Upper lobe of left lung (tissue), 4 donors: ENCODE measurements at regions not wholly inside any gene's neighbourhood (a gene's known extent, or its start where the extent isn't known, plus 50 kb on each side); places are given as distances from the start of the nearest gene placed in this dataset.

Source experiments
- CTCF ChIP-seq, 6 experiments: fragments of 450-650 bp in 4 of 6; fragments of 200-600 bp in 2 of 6; sonication (generic) in 2 of 6; IDR thresholded peaks; one replicate each; pipeline ENCODE4 v1.5.1; 2016 to 2019; ENCODE audit warnings: antibody characterized with exemption in 6 of 6
- POLR2A ChIP-seq, 4 donors: fragments of 450-650 bp; IDR thresholded peaks; one replicate each; pipeline ENCODE4 v1.5.1; 2016 to 2017; ENCODE audit warnings: antibody characterized with exemption in 4 of 4, mild to moderate bottlenecking in 2 of 4
- POLR2AphosphoS5 ChIP-seq, 2 donors: sonication (generic); formaldehyde crosslinking; IDR thresholded peaks; one replicate each; pipeline ENCODE4 v1.5.1; 2017; ENCODE audit warnings: antibody characterized with exemption in 2 of 2

DNA sequence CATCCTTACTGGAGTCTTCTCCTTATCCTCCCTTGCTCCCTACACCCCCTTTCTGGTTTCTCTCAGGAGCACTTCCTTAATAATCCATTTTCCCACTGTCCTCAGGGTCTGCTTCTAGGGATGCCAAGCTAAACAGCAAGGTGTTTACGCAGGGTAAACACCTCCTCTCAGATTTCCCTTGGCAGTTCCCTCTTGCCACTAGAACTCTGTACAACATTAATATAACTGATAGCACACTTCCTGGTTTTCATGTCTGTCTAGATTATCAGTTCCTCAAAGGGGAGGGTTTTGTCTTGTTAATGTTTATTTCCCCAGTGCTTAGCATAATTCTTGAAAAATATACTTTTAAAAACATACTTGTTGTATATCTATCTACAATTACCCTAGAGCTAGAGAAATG, 118.0 kb upstream of the SLC24A5 start:
- TF ChIP-seq CTCF (IDR thresholded peaks at IDR 0.05): no peak
- peak in 1 of 4 donors; percentile 20 for TF ChIP-seq POLR2A (IDR thresholded peaks at IDR 0.05)
- no peak for TF ChIP-seq POLR2AphosphoS5 (IDR thresholded peaks at IDR 0.05)
